Osteocyte (in vitro differentiated cells): ENCODE measurements at regions not wholly inside any gene's neighbourhood (a gene's known extent, or its start where the extent isn't known, plus 50 kb on each side); places are given as distances from the start of the nearest gene placed in this dataset.

ENCODE experiments used
- DNase-seq: peaks from one replicate; pipeline ENCODE4 v3.0.0; 2021; ENCODE audit warnings: mixed read lengths; ENCODE audit not compliant: unreplicated experiment; ENCODE audit errors: extremely low spot score
- H3K27ac Mint-ChIP-seq: one replicate; pipeline ENCODE4 v1.8.0; 2021; ENCODE audit warnings: mild to moderate bottlenecking, mixed read lengths; ENCODE audit not compliant: unreplicated experiment
- H3K27me3 Mint-ChIP-seq: one replicate; pipeline ENCODE4 v1.8.0; 2021; ENCODE audit warnings: mixed read lengths; ENCODE audit not compliant: unreplicated experiment
- H3K36me3 Mint-ChIP-seq: one replicate; pipeline ENCODE4 v1.8.0; 2021; ENCODE audit warnings: mixed read lengths; ENCODE audit not compliant: unreplicated experiment
- H3K4me1 Mint-ChIP-seq: one replicate; pipeline ENCODE4 v1.8.0; 2021; ENCODE audit warnings: mixed read lengths; ENCODE audit not compliant: unreplicated experiment
- H3K4me3 Mint-ChIP-seq: one replicate; pipeline ENCODE4 v1.8.0; 2021; ENCODE audit warnings: mild to moderate bottlenecking, moderate library complexity, mixed read lengths; ENCODE audit not compliant: unreplicated experiment
- H3K9me3 Mint-ChIP-seq: one replicate; pipeline ENCODE4 v1.8.0; 2021; ENCODE audit warnings: mixed read lengths; ENCODE audit not compliant: unreplicated experiment
- TF ChIP-seq, protein P1 (sequence below): fragments of 200-600 bp; sonication (generic); IDR thresholded peaks from 2 replicates; pipeline ENCODE4 v1.5.0; 2021; ENCODE audit warnings: antibody characterized with exemption, mild to moderate bottlenecking, moderate library complexity

DNA sequence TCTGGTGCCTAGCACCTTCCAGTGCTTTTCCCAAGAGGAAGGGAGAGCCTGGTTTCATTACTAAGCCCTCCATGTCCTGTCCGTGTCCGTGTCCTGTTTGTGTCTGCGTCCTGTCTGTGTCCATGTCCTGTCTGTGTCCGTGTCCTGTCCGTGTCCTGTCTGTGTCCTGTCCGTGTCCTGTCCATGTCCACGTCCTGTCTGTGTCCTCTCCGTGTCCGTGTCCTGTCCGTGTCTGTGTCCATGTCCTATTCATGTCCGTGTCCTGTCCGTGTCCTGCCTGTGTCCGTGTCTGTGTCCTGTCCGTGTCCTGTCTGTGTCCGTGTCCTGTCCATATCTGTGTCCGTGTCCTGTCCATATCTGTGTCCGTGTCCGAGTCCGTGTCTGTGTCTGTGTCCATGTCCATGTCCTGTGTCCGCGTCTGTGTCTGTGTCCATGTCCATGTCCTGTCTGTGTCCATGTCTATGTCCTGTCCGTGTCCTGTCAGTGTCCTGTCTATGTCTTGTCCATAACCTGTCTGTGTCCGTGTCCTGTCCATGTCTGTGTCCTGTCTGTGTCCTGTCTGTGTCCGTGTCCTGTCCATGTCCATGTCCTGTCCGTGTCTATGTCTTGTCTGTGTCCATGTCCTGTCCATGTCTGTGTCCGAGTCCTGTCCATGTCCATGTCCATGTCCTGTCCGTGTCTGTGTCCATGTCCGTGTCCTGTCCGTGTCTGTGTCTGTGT lies 54.4 kb upstream of the BHLHE23 start:
- no peaks in the 10 kb centered on the region for H3K36me3 Mint-ChIP-seq
- H3K4me3 Mint-ChIP-seq, result no peak overlapping the region
- no peak overlapping the region for H3K27ac Mint-ChIP-seq
- peak; percentile 71 for DNase-seq
- TF ChIP-seq, protein P1, sequence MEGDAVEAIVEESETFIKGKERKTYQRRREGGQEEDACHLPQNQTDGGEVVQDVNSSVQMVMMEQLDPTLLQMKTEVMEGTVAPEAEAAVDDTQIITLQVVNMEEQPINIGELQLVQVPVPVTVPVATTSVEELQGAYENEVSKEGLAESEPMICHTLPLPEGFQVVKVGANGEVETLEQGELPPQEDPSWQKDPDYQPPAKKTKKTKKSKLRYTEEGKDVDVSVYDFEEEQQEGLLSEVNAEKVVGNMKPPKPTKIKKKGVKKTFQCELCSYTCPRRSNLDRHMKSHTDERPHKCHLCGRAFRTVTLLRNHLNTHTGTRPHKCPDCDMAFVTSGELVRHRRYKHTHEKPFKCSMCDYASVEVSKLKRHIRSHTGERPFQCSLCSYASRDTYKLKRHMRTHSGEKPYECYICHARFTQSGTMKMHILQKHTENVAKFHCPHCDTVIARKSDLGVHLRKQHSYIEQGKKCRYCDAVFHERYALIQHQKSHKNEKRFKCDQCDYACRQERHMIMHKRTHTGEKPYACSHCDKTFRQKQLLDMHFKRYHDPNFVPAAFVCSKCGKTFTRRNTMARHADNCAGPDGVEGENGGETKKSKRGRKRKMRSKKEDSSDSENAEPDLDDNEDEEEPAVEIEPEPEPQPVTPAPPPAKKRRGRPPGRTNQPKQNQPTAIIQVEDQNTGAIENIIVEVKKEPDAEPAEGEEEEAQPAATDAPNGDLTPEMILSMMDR, result no peak
- H3K9me3 Mint-ChIP-seq, result no peaks in the 10 kb centered on the region
- no peaks in the 10 kb centered on the region for H3K27me3 Mint-ChIP-seq
- no peaks in the 10 kb centered on the region for H3K4me1 Mint-ChIP-seq

DNA sequence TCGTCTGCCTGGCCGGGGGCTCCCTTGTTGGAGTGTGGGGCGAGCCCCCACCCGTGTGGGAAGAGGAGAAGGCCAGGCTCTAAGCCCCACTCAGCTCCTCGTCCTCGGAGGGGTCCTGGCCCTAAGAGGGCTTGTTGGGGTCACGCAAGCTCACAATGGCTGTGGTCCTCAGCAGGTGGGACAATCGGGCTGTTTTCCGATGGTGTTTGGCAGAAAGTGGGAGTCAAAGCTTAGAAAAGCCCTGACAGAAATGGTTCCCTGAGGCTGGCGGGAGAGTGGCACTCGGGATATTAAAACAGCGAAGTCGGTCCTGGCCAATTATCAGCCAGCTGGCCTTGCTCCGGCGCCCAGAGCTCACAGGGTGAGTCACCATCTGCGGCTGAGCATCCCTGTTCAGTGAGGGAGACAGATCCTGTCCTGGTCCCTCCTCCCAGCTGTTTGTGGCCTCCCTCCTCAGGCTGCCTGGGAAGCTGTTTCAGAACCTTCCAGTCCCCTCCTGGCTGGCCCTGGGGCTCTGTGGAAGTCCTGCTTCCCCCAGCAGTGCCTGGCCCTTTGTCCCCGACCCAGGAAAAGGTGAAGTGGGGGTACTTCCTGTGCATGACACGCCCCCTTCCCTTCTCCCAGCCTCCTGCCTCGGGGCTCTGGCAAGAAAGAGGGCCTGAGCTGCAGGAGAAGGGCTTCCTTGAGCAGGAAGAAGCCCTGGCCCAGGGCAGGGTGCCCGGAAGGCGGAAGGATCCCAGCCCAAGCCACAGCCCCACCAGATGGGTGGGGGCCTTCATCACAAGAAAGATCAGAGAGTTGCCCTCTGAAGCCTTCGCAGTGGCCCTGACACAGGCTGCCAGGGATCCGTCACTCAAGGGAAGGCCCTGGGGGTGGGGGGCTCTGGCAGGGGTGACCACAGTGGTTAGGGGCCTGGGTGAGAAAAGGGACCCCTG lies 53.6 kb upstream of the BHLHE23 start:
- no peak overlapping the region for H3K27ac Mint-ChIP-seq
- H3K4me1 Mint-ChIP-seq, result no peaks in the 10 kb centered on the region
- no peaks in the 10 kb centered on the region for H3K27me3 Mint-ChIP-seq
- DNase-seq, result peak; percentile 81
- TF ChIP-seq, protein P1, result no peak
- no peaks in the 10 kb centered on the region for H3K9me3 Mint-ChIP-seq
- no peak overlapping the region for H3K4me3 Mint-ChIP-seq
- no peaks in the 10 kb centered on the region for H3K36me3 Mint-ChIP-seq

DNA sequence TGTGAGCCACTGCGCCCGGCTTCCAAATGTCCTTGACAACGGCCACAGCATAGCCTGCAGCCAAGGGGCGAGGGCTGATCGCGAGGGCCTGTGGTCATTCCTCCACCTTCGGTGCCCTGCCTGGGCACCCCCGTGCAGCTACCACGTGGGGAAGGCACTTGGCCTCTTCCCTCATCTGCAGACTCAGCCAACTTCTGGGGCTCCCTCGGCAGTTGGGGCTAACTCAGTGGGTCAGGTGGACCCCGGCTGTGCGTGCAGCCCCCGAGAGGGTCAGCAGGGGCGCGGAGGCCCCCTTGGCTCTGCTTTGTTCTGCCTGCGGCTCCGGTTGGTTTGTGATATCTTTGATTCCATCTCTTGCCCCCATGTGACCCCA lies 52.9 kb upstream of the BHLHE23 start:
- TF ChIP-seq, protein P1, result no peak
- Mint-ChIP-seq H3K4me1 (no peaks in the 10 kb centered on the region), H3K4me3 (no peak overlapping the region), H3K36me3 (no peaks in the 10 kb centered on the region), H3K27ac (no peak overlapping the region), H3K9me3 (no peaks in the 10 kb centered on the region), H3K27me3 (no peaks in the 10 kb centered on the region)
- DNase-seq, result no peak

DNA sequence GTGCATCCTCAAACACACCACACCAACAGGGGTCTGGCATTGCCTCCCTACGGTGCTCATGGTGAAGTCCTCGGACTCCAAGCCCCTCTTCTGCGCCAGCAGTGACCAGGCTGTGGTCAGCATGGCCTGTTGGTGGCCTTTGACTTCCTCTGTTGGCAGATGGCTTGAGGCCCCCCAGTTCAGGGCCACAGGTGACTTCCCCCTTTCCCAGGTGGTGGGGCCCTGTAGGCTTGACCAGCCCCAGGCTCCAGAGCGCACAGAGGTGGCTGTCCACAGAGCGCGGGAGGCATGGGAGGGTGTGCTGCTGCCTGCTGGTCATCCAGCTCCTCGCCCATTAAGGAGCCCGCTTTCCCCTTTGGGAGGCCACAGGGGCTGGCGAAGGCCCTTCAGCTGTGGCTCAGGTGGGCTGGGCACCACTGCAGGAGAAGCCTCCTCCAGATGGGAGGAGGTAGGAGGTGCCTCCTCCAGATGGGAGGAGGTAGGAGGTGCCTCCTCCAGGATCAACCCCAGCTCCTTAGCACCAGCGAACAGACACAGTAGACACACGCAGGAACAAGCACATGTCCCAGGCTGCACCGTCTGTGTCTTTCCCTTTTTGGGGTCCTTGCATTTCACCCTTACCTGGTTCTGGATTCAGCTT lies 52.1 kb upstream of the BHLHE23 start:
- no peak overlapping the region for H3K4me3 Mint-ChIP-seq
- DNase-seq, result peak; percentile 81
- H3K4me1 Mint-ChIP-seq, result no peaks in the 10 kb centered on the region
- no peaks in the 10 kb centered on the region for H3K36me3 Mint-ChIP-seq
- H3K27me3 Mint-ChIP-seq, result peaks cover under 1% of the 10 kb centered on the region
- TF ChIP-seq, protein P1, result no peak
- no peak overlapping the region for H3K27ac Mint-ChIP-seq
- H3K9me3 Mint-ChIP-seq, result no peaks in the 10 kb centered on the region
